Liver (tissue), 8 donors: ENCODE measurements at regions not wholly inside any gene's neighbourhood (a gene's known extent, or its start where the extent isn't known, plus 50 kb on each side); places are given as distances from the start of the nearest gene placed in this dataset.

ENCODE experiments used
- DNase-seq: peaks from one replicate; pipeline ENCODE4 v3.0.0-alpha.2; 2017; ENCODE audit warnings: low spot score
- H3K27ac ChIP-seq, 2 donors: one replicate each; pipeline ENCODE4 v1.7.0; 2013; ENCODE audit warnings: inconsistent platforms in 2 of 2, low read length in 2 of 2, control low read depth in 1 of 2, low read depth in 1 of 2, mild to moderate bottlenecking in 1 of 2
- H3K27me3 ChIP-seq, 4 donors: one replicate each; pipeline versions ENCODE4 v1.6.1 to v1.7.0; 2013; ENCODE audit warnings: low read length in 3 of 4, inconsistent platforms in 1 of 4, mild to moderate bottlenecking in 1 of 4, moderate library complexity in 1 of 4; ENCODE audit not compliant: control insufficient read depth in 4 of 4, insufficient read depth in 4 of 4
- H3K36me3 ChIP-seq, 4 donors: one replicate each; pipeline versions ENCODE4 v1.6.1 to v1.7.0; 2013; ENCODE audit warnings: low read length in 3 of 4, mild to moderate bottlenecking in 3 of 4, low read depth in 1 of 4, moderate library complexity in 1 of 4; ENCODE audit not compliant: control insufficient read depth in 4 of 4, insufficient read depth in 3 of 4
- H3K4me1 ChIP-seq, 4 donors: one replicate each; pipeline versions ENCODE4 v1.6.1 to v1.7.0; 2013; ENCODE audit warnings: low read length in 3 of 4, mild to moderate bottlenecking in 3 of 4, moderate library complexity in 1 of 4; ENCODE audit not compliant: control insufficient read depth in 4 of 4, insufficient read depth in 4 of 4
- H3K4me3 ChIP-seq, 3 donors: one replicate each; pipeline versions ENCODE4 v1.6.1 to v1.7.0; 2013; ENCODE audit warnings: low read length in 3 of 3, control low read depth in 1 of 3, low read depth in 1 of 3, mild to moderate bottlenecking in 1 of 3
- H3K9ac ChIP-seq, 2 donors: one replicate each; pipeline ENCODE4 v1.7.0; 2013; ENCODE audit warnings: low read length in 2 of 2, mild to moderate bottlenecking in 2 of 2, moderate library complexity in 2 of 2, control low read depth in 1 of 2, low read depth in 1 of 2
- H3K9me3 ChIP-seq, 4 donors: one replicate each; pipeline versions ENCODE4 v1.6.1 to v1.7.0; 2013; ENCODE audit warnings: low read length in 3 of 4; ENCODE audit not compliant: control insufficient read depth in 4 of 4
- ATF3 ChIP-seq: IDR thresholded peaks from 2 replicates; pipeline ENCODE4 v1.6.1; 2016; ENCODE audit warnings: antibody characterized with exemption
- CTCF ChIP-seq: fragments of 150-350 bp; IDR thresholded peaks from 2 replicates; pipeline ENCODE4 v1.5.1; 2017; ENCODE audit warnings: improper control_type of control experiment, low read depth, low read length; ENCODE audit not compliant: missing input control
- EGR1 ChIP-seq, 2 donors: IDR thresholded peaks; 2 replicates each; pipeline ENCODE4 v1.6.1; 2016 to 2018; ENCODE audit warnings: antibody characterized with exemption in 2 of 2, low read depth in 2 of 2
- FOXA1 ChIP-seq: IDR thresholded peaks from 2 replicates; pipeline ENCODE4 v1.6.1; 2016; ENCODE audit warnings: antibody characterized with exemption
- FOXA2 ChIP-seq: IDR thresholded peaks from 2 replicates; pipeline ENCODE4 v1.6.1; 2016; ENCODE audit warnings: antibody characterized with exemption
- GABPA ChIP-seq, 2 donors: IDR thresholded peaks in 1 of 2; conservative IDR thresholded peaks in 1 of 2; 2 replicates each; pipeline ENCODE4 v1.6.1; 2016; ENCODE audit warnings: antibody characterized with exemption in 2 of 2, mild to moderate bottlenecking in 1 of 2, moderate library complexity in 1 of 2
- HNF4A ChIP-seq, 2 donors: conservative IDR thresholded peaks; 2 replicates each; pipeline ENCODE4 v1.6.1; 2016; ENCODE audit warnings: antibody characterized with exemption in 2 of 2, mild to moderate bottlenecking in 2 of 2
- HNF4G ChIP-seq: IDR thresholded peaks from 2 replicates; pipeline ENCODE4 v1.6.1; 2016; ENCODE audit warnings: antibody characterized with exemption
- JUND ChIP-seq, 2 donors: IDR thresholded peaks; 2 replicates each; pipeline ENCODE4 v1.6.1; 2016; ENCODE audit warnings: antibody characterized with exemption in 2 of 2
- MAX ChIP-seq: IDR thresholded peaks from 2 replicates; pipeline ENCODE4 v1.6.1; 2016; ENCODE audit warnings: antibody characterized with exemption
- NR2F2 ChIP-seq: IDR thresholded peaks from 2 replicates; pipeline ENCODE4 v1.6.1; 2016; ENCODE audit warnings: antibody characterized with exemption
- RAD21 ChIP-seq, 2 donors: IDR thresholded peaks; 2 replicates each; pipeline ENCODE4 v1.6.1; 2016; ENCODE audit warnings: antibody characterized with exemption in 2 of 2, mild to moderate bottlenecking in 2 of 2
- REST ChIP-seq: IDR thresholded peaks from 2 replicates; pipeline ENCODE4 v1.6.1; 2016; ENCODE audit warnings: antibody characterized with exemption, mild to moderate bottlenecking
- RXRA ChIP-seq, 2 donors: IDR thresholded peaks; 2 replicates each; pipeline ENCODE4 v1.6.1; 2017 to 2018; ENCODE audit warnings: antibody characterized with exemption in 2 of 2, mild to moderate bottlenecking in 1 of 2
- SP1 ChIP-seq: IDR thresholded peaks from 2 replicates; pipeline ENCODE4 v1.6.1; 2018; ENCODE audit warnings: antibody characterized with exemption, mild to moderate bottlenecking
- TAF1 ChIP-seq: conservative IDR thresholded peaks from 2 replicates; pipeline ENCODE4 v1.6.1; 2016; ENCODE audit warnings: antibody characterized with exemption, mild to moderate bottlenecking
- YY1 ChIP-seq: IDR thresholded peaks from 2 replicates; pipeline ENCODE4 v1.6.1; 2016; ENCODE audit warnings: antibody characterized with exemption, mild to moderate bottlenecking
- ZBTB33 ChIP-seq: IDR thresholded peaks from 2 replicates; pipeline ENCODE4 v1.6.1; 2016; ENCODE audit warnings: antibody characterized with exemption
- WGBS: extraction: QIAGEN DNeasy Blood & Tissue Kit; methylation state at CpG from one replicate; pipeline ENCODE4 v1.1.7; 2013; 5-methylcytosine and 5-hydroxymethylcytosine counted together
- donor health status: healthy.
- donor health status: healthy.
- donor health status: healthy.
- donor health status: healthy.
- donor health status: healthy.

- Histone ChIP-seq H3K36me3 (no peaks in the 10 kb centered on the region), H3K9me3 (no peaks in the 10 kb centered on the region), H3K27ac (no peak overlapping the region), H3K4me1 (no peaks in the 10 kb centered on the region), H3K4me3 (no peak overlapping the region), H3K9ac (no peak overlapping the region), H3K27me3 (peaks cover 0 to 2% (median 0%) of the 10 kb centered on the region in 4 donors)
- TF ChIP-seq TAF1: no peak
- no peak for TF ChIP-seq YY1
- TF ChIP-seq HNF4G: no peak
- no peak for TF ChIP-seq GABPA (IDR thresholded peaks at IDR 0.05 in 1 of 2, conservative IDR thresholded peaks at IDR 0.05 in 1 of 2)
- no peak for DNase-seq
- WGBS: 61% methylated on average over 8 of the region's 8 CpGs
Observed at GRCh38 chr12:98344046-98344930, 171.1 kb upstream of the TMPO start.

GRCh38 chr12:98345308-98345876 is 170.0 kb upstream of the TMPO start:
- Histone ChIP-seq H3K9me3 (no peaks in the 10 kb centered on the region), H3K4me1 (no peaks in the 10 kb centered on the region), H3K36me3 (no peaks in the 10 kb centered on the region), H3K27me3 (peaks cover 0 to 2% (median 0%) of the 10 kb centered on the region in 4 donors), H3K27ac (no peak overlapping the region), H3K9ac (no peak overlapping the region), H3K4me3 (no peak overlapping the region)
- WGBS: 81% methylated on average over 6 of the region's 6 CpGs
- DNase-seq: no peak
- TF ChIP-seq ATF3: no peak
- TF ChIP-seq FOXA2: no peak
- no peak for TF ChIP-seq CTCF
- no peak for TF ChIP-seq YY1
- TF ChIP-seq SP1: no peak
- no peak for TF ChIP-seq RXRA (IDR thresholded peaks at IDR 0.05)
- no peak for TF ChIP-seq TAF1
- no peak for TF ChIP-seq RAD21 (IDR thresholded peaks at IDR 0.05)
- TF ChIP-seq HNF4G: no peak
- no peak for TF ChIP-seq GABPA (IDR thresholded peaks at IDR 0.05 in 1 of 2, conservative IDR thresholded peaks at IDR 0.05 in 1 of 2)
- no peak for TF ChIP-seq MAX
- no peak for TF ChIP-seq JUND (IDR thresholded peaks at IDR 0.05)
- no peak for TF ChIP-seq REST
- TF ChIP-seq FOXA1: no peak
- TF ChIP-seq HNF4A (conservative IDR thresholded peaks at IDR 0.05): no peak
- no peak for TF ChIP-seq ZBTB33
- TF ChIP-seq EGR1 (IDR thresholded peaks at IDR 0.05; ENCODE audit: low read depth in 2 of 2): no peak
- TF ChIP-seq NR2F2: no peak
